SK-N-SH treated with all-trans-retinoic acid at 6 μM for 48 hours (cell line): ENCODE measurements at regions not wholly inside any gene's neighbourhood (a gene's known extent, or its start where the extent isn't known, plus 50 kb on each side); places are given as distances from the start of the nearest gene placed in this dataset.

Experiments
- ATAC-seq: fragments of 200-7000 bp; cut with Tn5 transposase; 3 replicates; pipeline ENCODE4 v1.9.1; 2020; ENCODE audit warnings: mild to moderate bottlenecking, moderate library complexity
- CSDC2 ChIP-seq: fragments of 250-450 bp; sonication (Bioruptor Pico); IDR thresholded peaks from 2 replicates; pipeline ENCODE4 v1.5.0; 2020; ENCODE audit warnings: mild to moderate bottlenecking, moderate library complexity
- ESRRG ChIP-seq: fragments of 250-450 bp; sonication (Bioruptor Pico); IDR thresholded peaks from 2 replicates; pipeline ENCODE4 v1.6.1; 2021; ENCODE audit warnings: mild to moderate bottlenecking
- GLIS3 ChIP-seq: fragments of 250-450 bp; sonication (Bioruptor Pico); IDR thresholded peaks from 2 replicates; pipeline ENCODE4 v1.5.0; 2020; ENCODE audit warnings: mild to moderate bottlenecking, moderate library complexity
- ISL1 ChIP-seq: fragments of 250-450 bp; sonication (Bioruptor Pico); IDR thresholded peaks from 2 replicates; pipeline ENCODE4 v2.1.2; 2022; ENCODE audit warnings: mild to moderate bottlenecking, moderate library complexity
- OSR1 ChIP-seq: fragments of 250-450 bp; sonication (Bioruptor Pico); IDR thresholded peaks from 2 replicates; pipeline ENCODE4 v1.8.0; 2022; ENCODE audit warnings: moderate library complexity, mild to moderate bottlenecking, inconsistent platforms
- PPARA ChIP-seq: fragments of 250-450 bp; sonication (Bioruptor Pico); IDR thresholded peaks from 2 replicates; pipeline ENCODE4 v1.5.0; 2020; ENCODE audit warnings: mild to moderate bottlenecking, borderline replicate concordance
- RARB ChIP-seq: fragments of 250-450 bp; sonication (Bioruptor Pico); IDR thresholded peaks from 2 replicates; pipeline ENCODE4 v1.8.0; 2021; ENCODE audit warnings: mild to moderate bottlenecking, moderate library complexity
- SNAI2 ChIP-seq: fragments of 250-450 bp; sonication (Bioruptor Pico); IDR thresholded peaks from 2 replicates; pipeline ENCODE4 v1.5.0; 2020; ENCODE audit warnings: mild to moderate bottlenecking, moderate library complexity
- TCF4 ChIP-seq: fragments of 250-450 bp; sonication (Bioruptor Pico); IDR thresholded peaks from 2 replicates; pipeline ENCODE4 v1.8.0; 2021; ENCODE audit warnings: mild to moderate bottlenecking, moderate library complexity, borderline replicate concordance
- TOX ChIP-seq: fragments of 250-450 bp; sonication (Bioruptor Pico); IDR thresholded peaks from 2 replicates; pipeline ENCODE4 v1.8.0; 2021; ENCODE audit warnings: mild to moderate bottlenecking, moderate library complexity, borderline replicate concordance
- ZFP3 ChIP-seq: fragments of 250-450 bp; sonication (Bioruptor Pico); IDR thresholded peaks from 2 replicates; pipeline ENCODE4 v1.5.0; 2020; ENCODE audit warnings: mild to moderate bottlenecking, moderate library complexity
- ZNF565 ChIP-seq: fragments of 450-650 bp; formaldehyde crosslinking; conservative IDR thresholded peaks from 2 replicates; pipeline ENCODE4 v1.5.0; 2020; ENCODE audit warnings: low read depth, mild to moderate bottlenecking, moderate library complexity
- ZNF70 ChIP-seq: fragments of 450-650 bp; formaldehyde crosslinking; IDR thresholded peaks from 2 replicates; pipeline ENCODE4 v1.5.0; 2020; ENCODE audit warnings: mild to moderate bottlenecking, moderate library complexity
- ZNF8 ChIP-seq: fragments of 450-650 bp; formaldehyde crosslinking; IDR thresholded peaks from 2 replicates; pipeline ENCODE4 v1.5.0; 2020; ENCODE audit warnings: mild to moderate bottlenecking, moderate library complexity
- TF ChIP-seq, protein P1 (sequence below): fragments of 250-450 bp; sonication (Bioruptor Pico); IDR thresholded peaks from 2 replicates; pipeline ENCODE4 v1.5.1; 2020; ENCODE audit warnings: low read depth, mild to moderate bottlenecking, moderate library complexity
- TF ChIP-seq, protein P2 (sequence below): fragments of 250-450 bp; sonication (Bioruptor Pico); IDR thresholded peaks from 2 replicates; pipeline ENCODE4 v1.5.0; 2020; ENCODE audit warnings: mild to moderate bottlenecking, moderate library complexity
- TF ChIP-seq, protein P3 (sequence below): fragments of 250-450 bp; sonication (Bioruptor Pico); IDR thresholded peaks from 2 replicates; pipeline ENCODE4 v1.5.1; 2021; ENCODE audit warnings: mild to moderate bottlenecking, moderate library complexity
- TF ChIP-seq, protein P4 (sequence below): fragments of 250-450 bp; sonication (Bioruptor Pico); IDR thresholded peaks from 2 replicates; pipeline ENCODE4 v1.8.0; 2021; ENCODE audit warnings: low read depth, mild to moderate bottlenecking, moderate library complexity, borderline replicate concordance
- TF ChIP-seq, protein P5 (sequence below): fragments of 250-450 bp; sonication (Bioruptor Pico); IDR thresholded peaks from 2 replicates; pipeline ENCODE4 v1.8.0; 2020; ENCODE audit warnings: mild to moderate bottlenecking, moderate library complexity, borderline replicate concordance

DNA sequence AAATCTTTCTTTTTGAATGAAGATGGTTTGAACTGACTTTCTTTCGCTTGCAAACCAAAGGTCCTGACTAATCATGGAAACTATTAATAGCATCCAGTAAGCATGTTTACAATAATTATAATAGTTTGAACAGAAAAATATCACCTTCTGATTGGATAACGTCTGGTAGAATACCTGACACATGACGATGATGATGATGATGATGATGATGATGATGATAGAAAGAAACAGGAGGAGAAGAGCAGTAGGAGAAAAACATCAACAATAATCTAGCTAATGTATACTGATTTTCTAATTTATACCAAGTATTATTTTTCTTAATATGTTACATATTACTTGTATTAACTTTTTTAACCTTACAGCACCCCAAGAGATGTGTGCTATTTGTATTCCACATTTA, 157.5 kb upstream of the SPRY2 start (continued):
- TF ChIP-seq, protein P1, sequence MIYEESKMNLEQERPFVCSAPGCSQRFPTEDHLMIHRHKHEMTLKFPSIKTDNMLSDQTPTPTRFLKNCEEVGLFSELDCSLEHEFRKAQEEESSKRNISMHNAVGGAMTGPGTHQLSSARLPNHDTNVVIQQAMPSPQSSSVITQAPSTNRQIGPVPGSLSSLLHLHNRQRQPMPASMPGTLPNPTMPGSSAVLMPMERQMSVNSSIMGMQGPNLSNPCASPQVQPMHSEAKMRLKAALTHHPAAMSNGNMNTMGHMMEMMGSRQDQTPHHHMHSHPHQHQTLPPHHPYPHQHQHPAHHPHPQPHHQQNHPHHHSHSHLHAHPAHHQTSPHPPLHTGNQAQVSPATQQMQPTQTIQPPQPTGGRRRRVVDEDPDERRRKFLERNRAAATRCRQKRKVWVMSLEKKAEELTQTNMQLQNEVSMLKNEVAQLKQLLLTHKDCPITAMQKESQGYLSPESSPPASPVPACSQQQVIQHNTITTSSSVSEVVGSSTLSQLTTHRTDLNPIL (CRISPR knock-in tag) = no peak
- TF ChIP-seq OSR1 (CRISPR knock-in tag) = no peak
- no peak for TF ChIP-seq ESRRG (CRISPR knock-in tag)
- no peak for TF ChIP-seq SNAI2
- TF ChIP-seq ZFP3 (CRISPR knock-in tag) = no peak
- no peak for TF ChIP-seq CSDC2
- TF ChIP-seq, protein P2, sequence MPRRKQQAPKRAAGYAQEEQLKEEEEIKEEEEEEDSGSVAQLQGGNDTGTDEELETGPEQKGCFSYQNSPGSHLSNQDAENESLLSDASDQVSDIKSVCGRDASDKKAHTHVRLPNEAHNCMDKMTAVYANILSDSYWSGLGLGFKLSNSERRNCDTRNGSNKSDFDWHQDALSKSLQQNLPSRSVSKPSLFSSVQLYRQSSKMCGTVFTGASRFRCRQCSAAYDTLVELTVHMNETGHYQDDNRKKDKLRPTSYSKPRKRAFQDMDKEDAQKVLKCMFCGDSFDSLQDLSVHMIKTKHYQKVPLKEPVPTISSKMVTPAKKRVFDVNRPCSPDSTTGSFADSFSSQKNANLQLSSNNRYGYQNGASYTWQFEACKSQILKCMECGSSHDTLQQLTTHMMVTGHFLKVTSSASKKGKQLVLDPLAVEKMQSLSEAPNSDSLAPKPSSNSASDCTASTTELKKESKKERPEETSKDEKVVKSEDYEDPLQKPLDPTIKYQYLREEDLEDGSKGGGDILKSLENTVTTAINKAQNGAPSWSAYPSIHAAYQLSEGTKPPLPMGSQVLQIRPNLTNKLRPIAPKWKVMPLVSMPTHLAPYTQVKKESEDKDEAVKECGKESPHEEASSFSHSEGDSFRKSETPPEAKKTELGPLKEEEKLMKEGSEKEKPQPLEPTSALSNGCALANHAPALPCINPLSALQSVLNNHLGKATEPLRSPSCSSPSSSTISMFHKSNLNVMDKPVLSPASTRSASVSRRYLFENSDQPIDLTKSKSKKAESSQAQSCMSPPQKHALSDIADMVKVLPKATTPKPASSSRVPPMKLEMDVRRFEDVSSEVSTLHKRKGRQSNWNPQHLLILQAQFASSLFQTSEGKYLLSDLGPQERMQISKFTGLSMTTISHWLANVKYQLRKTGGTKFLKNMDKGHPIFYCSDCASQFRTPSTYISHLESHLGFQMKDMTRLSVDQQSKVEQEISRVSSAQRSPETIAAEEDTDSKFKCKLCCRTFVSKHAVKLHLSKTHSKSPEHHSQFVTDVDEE (CRISPR knock-in tag) = no peak

DNA sequence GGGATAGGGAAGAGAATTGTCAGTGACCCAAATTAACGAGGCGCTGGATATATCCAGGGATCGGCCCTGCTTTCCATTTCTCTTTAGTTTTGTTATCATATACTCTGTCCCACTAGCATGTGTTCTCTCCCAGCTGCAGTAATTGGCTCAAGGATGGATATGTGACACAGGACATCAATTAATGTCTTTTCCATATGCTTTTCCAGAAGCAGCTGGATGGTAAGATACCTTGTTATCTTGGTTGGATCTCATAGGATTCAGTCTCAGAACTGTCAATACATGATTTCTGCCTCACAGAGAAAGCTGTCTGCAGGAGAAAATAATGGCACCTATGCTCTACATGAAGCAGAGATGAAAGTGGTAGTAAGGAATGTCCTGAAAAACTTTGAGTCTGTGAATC, 157.1 kb upstream of the SPRY2 start:
- no peak for ATAC-seq
- TF ChIP-seq PPARA = no peak
- TF ChIP-seq, protein P3, sequence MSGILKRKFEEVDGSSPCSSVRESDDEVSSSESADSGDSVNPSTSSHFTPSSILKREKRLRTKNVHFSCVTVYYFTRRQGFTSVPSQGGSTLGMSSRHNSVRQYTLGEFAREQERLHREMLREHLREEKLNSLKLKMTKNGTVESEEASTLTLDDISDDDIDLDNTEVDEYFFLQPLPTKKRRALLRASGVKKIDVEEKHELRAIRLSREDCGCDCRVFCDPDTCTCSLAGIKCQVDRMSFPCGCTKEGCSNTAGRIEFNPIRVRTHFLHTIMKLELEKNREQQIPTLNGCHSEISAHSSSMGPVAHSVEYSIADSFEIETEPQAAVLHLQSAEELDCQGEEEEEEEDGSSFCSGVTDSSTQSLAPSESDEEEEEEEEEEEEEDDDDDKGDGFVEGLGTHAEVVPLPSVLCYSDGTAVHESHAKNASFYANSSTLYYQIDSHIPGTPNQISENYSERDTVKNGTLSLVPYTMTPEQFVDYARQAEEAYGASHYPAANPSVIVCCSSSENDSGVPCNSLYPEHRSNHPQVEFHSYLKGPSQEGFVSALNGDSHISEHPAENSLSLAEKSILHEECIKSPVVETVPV (CRISPR knock-in tag) = no peak
- TF ChIP-seq ZNF565 (CRISPR knock-in tag) = no peak
- no peak for TF ChIP-seq ESRRG (CRISPR knock-in tag)
- TF ChIP-seq, protein P4, sequence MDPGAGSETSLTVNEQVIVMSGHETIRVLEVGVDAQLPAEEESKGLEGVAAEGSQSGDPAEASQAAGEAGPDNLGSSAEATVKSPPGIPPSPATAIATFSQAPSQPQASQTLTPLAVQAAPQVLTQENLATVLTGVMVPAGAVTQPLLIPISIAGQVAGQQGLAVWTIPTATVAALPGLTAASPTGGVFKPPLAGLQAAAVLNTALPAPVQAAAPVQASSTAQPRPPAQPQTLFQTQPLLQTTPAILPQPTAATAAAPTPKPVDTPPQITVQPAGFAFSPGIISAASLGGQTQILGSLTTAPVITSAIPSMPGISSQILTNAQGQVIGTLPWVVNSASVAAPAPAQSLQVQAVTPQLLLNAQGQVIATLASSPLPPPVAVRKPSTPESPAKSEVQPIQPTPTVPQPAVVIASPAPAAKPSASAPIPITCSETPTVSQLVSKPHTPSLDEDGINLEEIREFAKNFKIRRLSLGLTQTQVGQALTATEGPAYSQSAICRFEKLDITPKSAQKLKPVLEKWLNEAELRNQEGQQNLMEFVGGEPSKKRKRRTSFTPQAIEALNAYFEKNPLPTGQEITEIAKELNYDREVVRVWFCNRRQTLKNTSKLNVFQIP (CRISPR knock-in tag) = no peak
- TF ChIP-seq GLIS3 (CRISPR knock-in tag) = no peak
- TF ChIP-seq SNAI2 = no peak
- no peak for TF ChIP-seq ZNF8 (CRISPR knock-in tag)
- TF ChIP-seq, protein P5, sequence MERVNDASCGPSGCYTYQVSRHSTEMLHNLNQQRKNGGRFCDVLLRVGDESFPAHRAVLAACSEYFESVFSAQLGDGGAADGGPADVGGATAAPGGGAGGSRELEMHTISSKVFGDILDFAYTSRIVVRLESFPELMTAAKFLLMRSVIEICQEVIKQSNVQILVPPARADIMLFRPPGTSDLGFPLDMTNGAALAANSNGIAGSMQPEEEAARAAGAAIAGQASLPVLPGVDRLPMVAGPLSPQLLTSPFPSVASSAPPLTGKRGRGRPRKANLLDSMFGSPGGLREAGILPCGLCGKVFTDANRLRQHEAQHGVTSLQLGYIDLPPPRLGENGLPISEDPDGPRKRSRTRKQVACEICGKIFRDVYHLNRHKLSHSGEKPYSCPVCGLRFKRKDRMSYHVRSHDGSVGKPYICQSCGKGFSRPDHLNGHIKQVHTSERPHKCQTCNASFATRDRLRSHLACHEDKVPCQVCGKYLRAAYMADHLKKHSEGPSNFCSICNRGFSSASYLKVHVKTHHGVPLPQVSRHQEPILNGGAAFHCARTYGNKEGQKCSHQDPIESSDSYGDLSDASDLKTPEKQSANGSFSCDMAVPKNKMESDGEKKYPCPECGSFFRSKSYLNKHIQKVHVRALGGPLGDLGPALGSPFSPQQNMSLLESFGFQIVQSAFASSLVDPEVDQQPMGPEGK (CRISPR knock-in tag) = no peak
- TF ChIP-seq TOX (CRISPR knock-in tag) = no peak
- TF ChIP-seq OSR1 (CRISPR knock-in tag) = no peak
- TF ChIP-seq, protein P1 (CRISPR knock-in tag) = no peak
- no peak for TF ChIP-seq ISL1 (CRISPR knock-in tag)
- no peak for TF ChIP-seq ZNF70 (CRISPR knock-in tag)
- TF ChIP-seq ZFP3 (CRISPR knock-in tag) = no peak

DNA sequence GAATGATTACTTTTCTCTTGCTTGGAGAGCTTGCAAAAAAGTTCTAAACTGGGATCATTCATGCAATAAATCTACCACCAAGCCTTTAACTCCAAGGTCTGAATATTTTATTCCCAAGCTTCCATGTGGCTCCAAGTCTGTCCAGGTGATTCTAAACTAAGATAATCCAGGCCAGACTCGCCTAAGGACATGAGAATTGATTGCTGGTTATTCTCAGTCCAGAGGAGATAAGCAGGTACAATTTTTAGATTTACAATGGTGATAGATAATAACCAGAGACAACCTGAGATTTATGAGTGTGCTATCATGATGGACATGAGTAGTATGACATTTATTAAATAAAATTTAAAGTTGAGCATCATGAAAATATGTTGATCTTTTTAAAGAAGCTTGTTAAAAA, 156.5 kb upstream of the SPRY2 start:
- ATAC-seq = no peak
- TF ChIP-seq TCF4 (peak; percentile 45; the same call in 1 of the 2 replicates), RARB (no peak)
- TF ChIP-seq, all 23 proteins: peak for 1
